Mesenchymal stem cell (in vitro differentiated cells and primary cell): ENCODE measurements at regions not wholly inside any gene's neighbourhood (a gene's known extent, or its start where the extent isn't known, plus 50 kb on each side); places are given as distances from the start of the nearest gene placed in this dataset.
"Not testable (repeated sequence)": the region's sequence is repeated elsewhere in the genome, so short reads cannot be mapped to it uniquely, and the experiment has no call there.

Experiments used
- DNase-seq: peaks from one replicate; pipeline ENCODE4 v3.0.0-alpha.2; 2013
- H2AFZ ChIP-seq: one replicate; pipeline ENCODE4 v1.6.1; 2013; ENCODE audit warnings: low read depth, mild to moderate bottlenecking, control low read depth, inconsistent platforms, low read length, moderate library complexity
- H2AK5ac ChIP-seq: 2 replicates; pipeline ENCODE4 v1.6.1; 2013; ENCODE audit warnings: low read length, moderate library complexity, mild to moderate bottlenecking, inconsistent platforms; ENCODE audit not compliant: severe bottlenecking
- H2BK120ac ChIP-seq: one replicate; pipeline ENCODE4 v1.6.1; 2013; ENCODE audit warnings: low read depth, mild to moderate bottlenecking, inconsistent platforms, low read length, moderate library complexity
- H2BK12ac ChIP-seq, 2 experiments: one replicate each; pipeline ENCODE4 v1.6.1; 2013; ENCODE audit warnings: inconsistent platforms in 2 of 2, low read length in 2 of 2, mild to moderate bottlenecking in 2 of 2, moderate library complexity in 2 of 2, control low read depth in 1 of 2
- H2BK15ac ChIP-seq: one replicate; pipeline ENCODE4 v1.6.1; 2013; ENCODE audit warnings: mild to moderate bottlenecking, low read depth, inconsistent platforms; ENCODE audit not compliant: poor library complexity, severe bottlenecking
- H2BK5ac ChIP-seq: 2 replicates; pipeline ENCODE4 v1.6.1; 2013; ENCODE audit warnings: low read depth, mild to moderate bottlenecking, low read length, control low read depth, inconsistent platforms; ENCODE audit not compliant: poor library complexity, severe bottlenecking
- H3K14ac ChIP-seq, 2 experiments: one replicate each; pipeline ENCODE4 v1.6.1; 2013; ENCODE audit warnings: inconsistent platforms in 2 of 2, low read length in 2 of 2, control low read depth in 1 of 2, mild to moderate bottlenecking in 1 of 2, moderate library complexity in 1 of 2
- H3K18ac ChIP-seq, 2 experiments: one replicate each; pipeline ENCODE4 v1.6.1; 2013; ENCODE audit warnings: inconsistent platforms in 2 of 2, low read length in 2 of 2, control low read depth in 1 of 2, low read depth in 1 of 2, mild to moderate bottlenecking in 1 of 2
- H3K23ac ChIP-seq, 2 experiments: one replicate each; pipeline ENCODE4 v1.6.1; 2013; ENCODE audit warnings: inconsistent platforms in 2 of 2, low read length in 2 of 2, mild to moderate bottlenecking in 2 of 2, moderate library complexity in 2 of 2, control low read depth in 1 of 2
- H3K27ac ChIP-seq: 2 replicates; pipeline ENCODE4 v1.5.1; 2013; ENCODE audit warnings: mild to moderate bottlenecking, moderate library complexity, low read length, control low read depth, inconsistent platforms; ENCODE audit not compliant: poor library complexity, severe bottlenecking
- H3K27me3 ChIP-seq, 2 experiments: 2 replicates each; pipeline versions ENCODE4 v1.6.1 to v1.7.0; 2013; ENCODE audit warnings: low read length in 2 of 2, mild to moderate bottlenecking in 2 of 2, moderate library complexity in 2 of 2, control low read depth in 1 of 2, inconsistent platforms in 1 of 2; ENCODE audit not compliant: control insufficient read depth in 1 of 2, insufficient read depth in 1 of 2
- H3K36me3 ChIP-seq, 2 experiments: 2 replicates each; pipeline versions ENCODE4 v1.6.1 to v1.7.0; 2013; ENCODE audit warnings: low read length in 2 of 2, control low read depth in 1 of 2, inconsistent platforms in 1 of 2, low read depth in 1 of 2, mild to moderate bottlenecking in 1 of 2; ENCODE audit not compliant: insufficient read depth in 2 of 2, control insufficient read depth in 1 of 2
- H3K4ac ChIP-seq, 2 experiments: one replicate each; pipeline ENCODE4 v1.6.1; 2013; ENCODE audit warnings: inconsistent platforms in 2 of 2, low read length in 2 of 2, mild to moderate bottlenecking in 2 of 2, moderate library complexity in 2 of 2, control low read depth in 1 of 2, low read depth in 1 of 2
- H3K4me1 ChIP-seq: 2 replicates; pipeline ENCODE4 v1.6.1; 2013; ENCODE audit warnings: low read depth, low read length, control low read depth; ENCODE audit not compliant: control insufficient read depth, insufficient read depth
- H3K4me2 ChIP-seq: 2 replicates; pipeline ENCODE4 v1.6.1; 2013; ENCODE audit warnings: low read length, mild to moderate bottlenecking, inconsistent platforms; ENCODE audit not compliant: poor library complexity, severe bottlenecking
- H3K4me3 ChIP-seq, 2 experiments: 2 replicates each; pipeline versions ENCODE4 v1.5.1 to v1.7.0; 2013; ENCODE audit warnings: low read length in 2 of 2, mild to moderate bottlenecking in 2 of 2, control low read depth in 1 of 2, low read depth in 1 of 2; ENCODE audit not compliant: insufficient read depth in 1 of 2
- H3K79me1 ChIP-seq: replicated peaks from 2 replicates; pipeline ENCODE4 v1.6.1; 2013; ENCODE audit warnings: mild to moderate bottlenecking, control low read depth, low read length, inconsistent platforms; ENCODE audit not compliant: poor library complexity, severe bottlenecking
- H3K9ac ChIP-seq: 2 replicates; pipeline ENCODE4 v1.7.0; 2013; ENCODE audit warnings: mild to moderate bottlenecking, low read length, moderate library complexity
- H3K9me3 ChIP-seq: 2 replicates; pipeline ENCODE4 v1.7.0; 2013; ENCODE audit warnings: mild to moderate bottlenecking, low read length; ENCODE audit not compliant: control insufficient read depth
- H4K8ac ChIP-seq: one replicate; pipeline ENCODE4 v1.6.1; 2013; ENCODE audit warnings: inconsistent platforms, mild to moderate bottlenecking, low read length, moderate library complexity
- H4K91ac ChIP-seq: one replicate; pipeline ENCODE4 v1.6.1; 2013; ENCODE audit warnings: mild to moderate bottlenecking, low read length, inconsistent platforms
- WGBS: methylation state at CpG from one replicate; pipeline ENCODE4 v1.1.7; 2013; ENCODE audit warnings: mixed read lengths; 5-methylcytosine and 5-hydroxymethylcytosine counted together

GRCh38 chr17:22378748-22379147, 686.4 kb downstream of the KCNJ18 start:
- not testable (repeated sequence) for H3K9ac ChIP-seq, H3K18ac ChIP-seq, H2AFZ ChIP-seq, H2BK120ac ChIP-seq, H3K23ac ChIP-seq, H3K79me1 ChIP-seq, H3K4me1 ChIP-seq, H3K14ac ChIP-seq, H4K91ac ChIP-seq, H3K27me3 ChIP-seq, H2BK15ac ChIP-seq, H3K9me3 ChIP-seq, H3K27ac ChIP-seq, H2BK12ac ChIP-seq, H2AK5ac ChIP-seq, H3K4me2 ChIP-seq, DNase-seq, H2BK5ac ChIP-seq, H3K36me3 ChIP-seq, H3K4ac ChIP-seq, H3K4me3 ChIP-seq, H4K8ac ChIP-seq
- WGBS, result no CpG with 5 or more reads among the region's 19 CpGs

GRCh38 chr17:22381589-22381988, 689.3 kb downstream of the KCNJ18 start:
- H3K4me1 ChIP-seq, H2BK15ac ChIP-seq, DNase-seq, H3K18ac ChIP-seq, H3K9me3 ChIP-seq, H2AFZ ChIP-seq, H2AK5ac ChIP-seq, H4K8ac ChIP-seq, H3K9ac ChIP-seq, H3K14ac ChIP-seq, H2BK5ac ChIP-seq, H3K4me3 ChIP-seq, H3K27ac ChIP-seq, H3K79me1 ChIP-seq, H3K23ac ChIP-seq, H2BK12ac ChIP-seq, H3K27me3 ChIP-seq, H2BK120ac ChIP-seq, H4K91ac ChIP-seq, H3K4ac ChIP-seq, H3K4me2 ChIP-seq, H3K36me3 ChIP-seq: not testable (repeated sequence)
- no CpG with 5 or more reads among the region's 40 CpGs for WGBS

- H2BK120ac ChIP-seq, H3K27ac ChIP-seq: not testable (repeated sequence)
Measured at GRCh38 chr17:22383772-22384460, 691.6 kb downstream of the KCNJ18 start.

GRCh38 chr17:22384461-22384800, 692.1 kb downstream of the KCNJ18 start:
- H3K27ac ChIP-seq, H2BK120ac ChIP-seq, H3K4me3 ChIP-seq, H3K18ac ChIP-seq, H3K4ac ChIP-seq, H3K14ac ChIP-seq, H3K4me2 ChIP-seq, H4K91ac ChIP-seq, H2BK12ac ChIP-seq, H3K27me3 ChIP-seq, H4K8ac ChIP-seq, H2BK15ac ChIP-seq, H3K23ac ChIP-seq, H3K9me3 ChIP-seq, H2AK5ac ChIP-seq, DNase-seq, H3K9ac ChIP-seq, H2AFZ ChIP-seq, H2BK5ac ChIP-seq, H3K4me1 ChIP-seq, H3K36me3 ChIP-seq, H3K79me1 ChIP-seq: not testable (repeated sequence)
- WGBS, result no CpG with 5 or more reads among the region's 19 CpGs

More at GRCh38 chr17:22383772-22384460, 691.6 kb downstream of the KCNJ18 start:
- not testable (repeated sequence) for H2BK5ac ChIP-seq, H4K91ac ChIP-seq, H3K23ac ChIP-seq, H2AFZ ChIP-seq, DNase-seq, H3K4me3 ChIP-seq, H3K36me3 ChIP-seq, H3K27me3 ChIP-seq, H4K8ac ChIP-seq, H2BK15ac ChIP-seq, H3K9ac ChIP-seq, H3K4me2 ChIP-seq, H2BK12ac ChIP-seq, H3K14ac ChIP-seq, H3K4ac ChIP-seq, H3K79me1 ChIP-seq, H3K18ac ChIP-seq, H2AK5ac ChIP-seq, H3K9me3 ChIP-seq, H3K4me1 ChIP-seq
- no CpG with 5 or more reads among the region's 60 CpGs for WGBS
